ENCODE measurements at regions not wholly inside any gene's neighbourhood (a gene's known extent, or its start where the extent isn't known, plus 50 kb on each side); places are given as distances from the start of the nearest gene placed in this dataset.

DNA sequence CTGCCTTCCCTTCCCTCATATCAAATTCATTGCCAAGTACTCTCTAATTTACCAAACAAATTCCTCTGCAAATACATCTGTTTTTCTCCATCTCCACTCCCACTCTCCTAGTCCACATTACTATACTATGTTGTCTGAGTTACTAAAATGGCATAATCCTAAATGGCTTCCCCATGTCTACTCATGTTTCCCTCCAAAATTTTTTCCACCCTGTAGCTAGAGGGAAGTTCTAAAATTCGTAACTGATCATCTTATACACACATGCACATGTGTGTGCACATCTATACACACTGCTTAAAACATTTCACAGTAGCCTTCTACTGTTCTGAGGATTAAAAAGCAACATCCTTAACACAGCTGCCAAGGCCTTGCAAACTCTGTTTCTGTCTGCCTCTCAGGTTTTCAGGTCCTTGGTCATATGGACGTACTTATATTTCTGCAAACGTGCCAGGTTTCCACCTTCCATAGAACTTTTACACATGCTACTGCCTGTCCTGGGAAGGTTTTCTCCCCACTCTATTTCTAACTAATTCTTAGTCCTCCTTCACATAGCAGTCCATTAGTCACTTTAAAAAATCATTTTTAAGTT is 140.6 kb downstream of the LURAP1L start:
- Histone ChIP-seq H3K4me1 (no peaks in the 10 kb centered on the region), H3K4me3 (no peak overlapping the region), H3K36me3 (no peaks in the 10 kb centered on the region), H3K9me3 (replicated peaks) (no peaks in the 10 kb centered on the region), H3K27me3 (no peaks in the 10 kb centered on the region), H3K27ac (no peak overlapping the region)
- no peak for DNase-seq

DNA sequence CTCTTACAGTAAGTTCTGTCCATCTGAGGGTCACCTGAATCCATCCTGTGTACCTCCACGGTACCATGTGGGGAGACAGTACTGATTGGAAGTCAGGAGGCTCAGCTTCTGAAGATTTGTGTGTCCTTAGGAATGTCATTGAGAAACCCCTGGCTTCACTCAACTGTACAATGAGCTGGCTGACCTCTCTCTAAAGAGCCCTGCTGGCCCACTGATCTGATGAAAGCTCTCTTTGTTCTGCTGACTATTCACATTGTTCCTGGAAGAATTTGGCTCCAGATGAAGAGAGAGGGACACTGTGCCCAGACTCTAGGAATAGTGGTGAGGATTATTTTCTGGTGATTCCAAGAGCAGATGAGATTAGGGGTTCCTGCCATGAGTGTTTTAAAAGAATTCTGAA is 141.2 kb downstream of the LURAP1L start:
- Histone ChIP-seq H3K9me3 (replicated peaks) (no peaks in the 10 kb centered on the region), H3K36me3 (no peaks in the 10 kb centered on the region), H3K27me3 (no peaks in the 10 kb centered on the region), H3K4me1 (no peaks in the 10 kb centered on the region), H3K27ac (no peak overlapping the region), H3K4me3 (no peak overlapping the region)
- peak; percentile 10 to 57 for DNase-seq

DNA sequence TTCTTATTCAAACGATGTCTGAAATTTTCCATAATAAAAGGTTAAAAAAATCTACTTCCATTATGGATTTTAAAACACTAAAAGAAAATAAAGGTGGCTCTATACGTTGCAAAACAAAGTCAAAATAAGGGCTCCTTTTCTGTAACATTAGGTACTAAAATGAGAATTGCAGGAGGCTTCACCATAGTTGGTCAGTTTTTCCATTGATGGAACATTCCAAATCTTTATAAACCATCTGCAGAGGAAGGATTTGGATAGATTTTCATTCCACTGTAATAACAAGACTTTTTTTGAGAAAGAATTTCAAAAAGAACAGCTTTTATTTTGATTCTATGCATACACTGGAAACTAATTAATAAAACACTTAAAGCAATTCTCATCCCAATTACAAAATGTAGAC is 145.6 kb downstream of the LURAP1L start:
- Histone ChIP-seq H3K36me3 (no peaks in the 10 kb centered on the region), H3K9me3 (replicated peaks) (no peaks in the 10 kb centered on the region), H3K27ac (no peak overlapping the region), H3K27me3 (no peaks in the 10 kb centered on the region), H3K4me1 (no peaks in the 10 kb centered on the region), H3K4me3 (no peak overlapping the region)
- DNase-seq = no peak

DNA sequence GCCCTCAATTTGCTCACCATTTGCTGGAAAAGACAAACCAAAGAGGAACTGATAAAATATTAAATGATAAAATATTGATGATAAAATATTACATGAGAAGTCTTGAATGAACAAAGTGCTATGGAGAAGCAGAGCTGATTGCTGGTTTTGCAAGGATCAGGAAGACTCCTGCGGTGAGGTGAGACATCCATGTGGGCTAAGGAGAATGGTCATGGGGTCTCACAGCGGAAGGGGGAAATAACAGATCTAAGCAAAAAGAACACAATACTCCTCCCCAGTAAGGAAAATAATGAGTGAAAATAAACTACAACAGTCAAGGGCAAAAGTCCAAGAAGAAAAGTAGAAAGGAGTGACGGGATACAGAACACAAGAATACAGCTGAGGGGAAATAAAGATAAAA is 146.8 kb downstream of the LURAP1L start:
- no peak for DNase-seq
- Histone ChIP-seq H3K9me3 (replicated peaks) (no peaks in the 10 kb centered on the region), H3K36me3 (no peaks in the 10 kb centered on the region), H3K27ac (no peak overlapping the region), H3K4me1 (no peaks in the 10 kb centered on the region), H3K27me3 (no peaks in the 10 kb centered on the region), H3K4me3 (no peak overlapping the region)

DNA sequence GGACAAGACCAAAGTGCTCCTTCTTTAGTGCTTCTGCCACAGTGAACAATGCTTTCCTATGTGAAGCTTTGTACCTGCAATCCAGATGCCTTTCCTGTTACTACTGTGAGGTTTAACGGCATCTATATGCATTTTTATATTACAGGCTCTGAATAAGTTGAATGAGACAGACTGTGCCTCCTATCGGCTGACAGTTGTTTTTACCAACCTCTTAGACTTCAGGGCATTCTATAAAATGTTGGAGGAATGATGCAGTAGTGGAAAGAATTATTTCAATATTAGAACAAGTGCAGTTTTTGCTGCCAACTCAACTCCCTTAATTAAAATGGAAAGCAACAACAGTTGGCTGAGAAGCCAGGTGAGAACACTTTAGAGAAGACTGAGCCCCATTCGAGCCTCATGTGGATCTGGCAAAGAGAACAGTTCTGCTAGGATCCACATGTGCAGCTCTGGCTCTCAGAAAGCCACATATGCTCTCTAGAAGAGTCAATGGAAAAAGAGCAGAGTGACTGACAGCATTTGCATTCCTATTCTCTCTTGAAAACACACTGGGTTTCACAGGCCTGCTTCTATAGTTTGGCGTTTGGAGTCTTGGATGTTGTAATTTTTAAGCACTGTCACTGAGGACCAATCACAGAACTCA is 147.5 kb downstream of the LURAP1L start:
- no peak overlapping the region for H3K4me3 ChIP-seq
- no peak for DNase-seq
- H3K27ac ChIP-seq = no peak overlapping the region
- H3K9me3 ChIP-seq (replicated peaks) = no peaks in the 10 kb centered on the region
- H3K4me1 ChIP-seq = no peaks in the 10 kb centered on the region
- H3K36me3 ChIP-seq = no peaks in the 10 kb centered on the region
- no peaks in the 10 kb centered on the region for H3K27me3 ChIP-seq

DNA sequence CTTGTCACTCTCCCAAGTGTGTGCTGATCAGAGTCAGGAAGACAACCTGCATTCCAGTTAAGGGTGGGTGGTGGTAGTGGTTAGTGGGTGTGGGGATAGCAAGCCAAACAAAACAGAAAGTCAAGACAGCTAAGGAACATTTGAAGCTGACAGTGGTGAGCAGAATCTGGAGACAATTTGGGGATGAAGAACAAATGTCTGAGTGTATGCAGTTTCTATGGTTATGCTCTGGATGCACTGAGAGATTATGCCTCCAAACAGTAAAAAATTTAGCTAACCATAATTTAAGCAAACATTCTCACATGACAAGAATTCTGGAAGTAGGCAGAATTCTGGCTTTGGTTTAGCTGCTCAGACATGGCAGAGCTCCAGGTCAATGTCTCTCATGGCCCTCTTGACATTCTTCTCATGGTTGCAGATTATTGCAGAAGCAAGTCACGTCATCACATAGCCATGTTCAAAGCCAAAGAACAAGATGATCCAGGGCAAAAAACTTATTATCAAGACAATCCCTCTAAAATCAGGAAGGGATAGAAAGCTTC is 148.7 kb downstream of the LURAP1L start:
- H3K27ac ChIP-seq = no peak overlapping the region
- no peak for DNase-seq
- no peaks in the 10 kb centered on the region for H3K27me3 ChIP-seq
- no peaks in the 10 kb centered on the region for H3K4me1 ChIP-seq
- no peaks in the 10 kb centered on the region for H3K9me3 ChIP-seq (replicated peaks)
- no peak overlapping the region for H3K4me3 ChIP-seq
- no peaks in the 10 kb centered on the region for H3K36me3 ChIP-seq

DNA sequence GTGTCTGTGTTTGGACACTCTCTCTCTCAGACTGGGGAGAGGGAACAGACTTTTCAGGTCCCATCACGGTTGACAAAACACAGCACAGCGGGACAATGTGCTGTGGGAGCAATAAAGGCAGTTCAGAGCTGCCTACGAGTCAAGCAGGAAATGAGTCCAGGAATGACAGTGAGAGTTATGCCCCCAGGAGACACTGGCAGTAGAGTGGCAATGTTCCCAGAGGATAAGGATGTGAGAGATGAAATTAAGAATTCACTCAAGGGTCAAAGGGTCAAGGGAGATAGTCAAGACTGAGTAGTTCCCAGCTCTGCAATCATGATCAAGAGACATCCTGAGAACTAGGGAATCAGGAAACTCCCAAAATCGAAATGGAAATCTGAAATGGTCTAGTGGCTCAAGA is 156.1 kb downstream of the LURAP1L start:
- Histone ChIP-seq H3K4me1 (no peaks in the 10 kb centered on the region), H3K27me3 (no peaks in the 10 kb centered on the region), H3K4me3 (no peak overlapping the region), H3K9me3 (replicated peaks) (no peaks in the 10 kb centered on the region), H3K36me3 (no peaks in the 10 kb centered on the region), H3K27ac (no peak overlapping the region)
- DNase-seq = no peak

DNA sequence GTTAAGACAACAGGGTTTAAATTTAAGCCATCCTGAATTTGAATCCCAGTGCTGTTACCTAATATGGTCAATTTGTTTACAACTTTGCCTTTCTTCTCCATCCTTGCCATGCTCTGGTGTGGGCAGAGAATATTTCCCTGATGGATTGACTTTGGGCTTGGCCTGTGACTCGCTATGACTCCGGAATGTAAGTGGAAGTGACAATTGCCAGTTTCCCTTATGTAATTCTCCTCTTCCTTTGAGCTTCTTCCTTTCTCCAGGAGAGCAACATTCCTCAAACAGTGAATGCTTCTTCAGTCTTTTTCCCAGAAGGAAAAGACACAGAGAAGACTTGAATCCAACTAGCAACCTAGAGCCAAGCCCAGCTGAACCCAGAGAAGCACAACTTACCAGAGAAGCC is 159.1 kb downstream of the LURAP1L start:
- Histone ChIP-seq H3K27me3 (no peaks in the 10 kb centered on the region), H3K27ac (no peak overlapping the region), H3K9me3 (replicated peaks) (no peaks in the 10 kb centered on the region), H3K4me3 (no peak overlapping the region), H3K4me1 (no peaks in the 10 kb centered on the region), H3K36me3 (no peaks in the 10 kb centered on the region)
- no peak for DNase-seq

DNA sequence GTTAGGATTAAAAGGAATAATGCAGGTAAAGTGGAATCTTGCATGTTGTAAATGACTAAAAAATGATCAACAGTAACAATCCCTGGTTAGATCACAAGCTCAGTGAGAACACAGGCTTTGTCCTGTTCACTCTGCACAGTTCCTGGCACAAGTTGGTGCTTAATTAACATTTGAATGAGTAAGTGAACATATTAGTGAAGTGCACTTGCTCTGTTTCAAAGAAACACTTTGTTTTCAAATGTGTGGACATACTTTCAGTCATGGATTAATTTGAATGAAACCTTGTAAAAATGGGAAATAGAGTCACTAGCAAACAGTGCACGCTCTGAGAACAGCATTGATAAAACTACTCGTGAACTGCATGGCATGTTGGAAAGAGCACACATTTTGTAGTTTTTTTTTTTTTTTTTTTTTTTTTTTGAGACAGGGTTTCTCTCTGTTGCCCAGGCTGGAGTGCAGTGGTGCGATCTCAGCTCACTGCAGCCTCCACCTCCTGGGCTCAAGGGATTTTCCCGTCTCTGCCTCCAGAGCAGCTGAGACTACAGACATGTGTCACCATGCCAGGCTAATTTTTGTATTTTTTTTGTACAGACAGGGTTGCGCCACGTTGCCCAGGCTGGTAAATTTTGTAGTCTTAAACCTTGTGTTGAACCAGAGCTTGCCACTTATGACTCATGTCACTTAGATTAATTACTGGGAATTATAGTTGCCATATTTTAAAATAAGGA is 159.9 kb downstream of the LURAP1L start:
- no peaks in the 10 kb centered on the region for H3K9me3 ChIP-seq (replicated peaks)
- H3K27me3 ChIP-seq = no peaks in the 10 kb centered on the region
- no peaks in the 10 kb centered on the region for H3K36me3 ChIP-seq
- H3K4me3 ChIP-seq = no peak overlapping the region
- DNase-seq = no peak
- no peaks in the 10 kb centered on the region for H3K4me1 ChIP-seq
- no peak overlapping the region for H3K27ac ChIP-seq

DNA sequence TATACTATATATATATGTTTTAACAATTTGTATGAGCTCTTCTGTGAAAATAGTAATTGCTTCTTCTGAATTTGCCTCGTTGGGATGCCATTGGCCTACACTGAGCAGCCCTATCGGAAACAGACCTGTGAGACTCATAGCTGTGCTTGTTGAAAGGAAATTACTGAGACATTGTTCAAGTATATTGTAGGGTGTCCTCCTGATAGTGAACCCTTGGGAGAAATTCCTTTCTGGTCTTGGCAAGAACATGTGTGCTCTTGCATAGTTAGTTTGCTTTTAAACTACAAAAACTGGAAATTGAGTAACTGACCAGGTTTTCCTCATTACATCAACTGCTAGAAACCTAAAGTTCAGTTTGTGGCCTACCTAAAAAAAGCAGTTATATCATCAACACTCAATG is 160.9 kb downstream of the LURAP1L start:
- DNase-seq = no peak
- no peak overlapping the region for H3K4me3 ChIP-seq
- H3K36me3 ChIP-seq = no peaks in the 10 kb centered on the region
- H3K27ac ChIP-seq = no peak overlapping the region
- no peaks in the 10 kb centered on the region for H3K4me1 ChIP-seq
- no peaks in the 10 kb centered on the region for H3K27me3 ChIP-seq
- H3K9me3 ChIP-seq (replicated peaks) = no peaks in the 10 kb centered on the region

DNA sequence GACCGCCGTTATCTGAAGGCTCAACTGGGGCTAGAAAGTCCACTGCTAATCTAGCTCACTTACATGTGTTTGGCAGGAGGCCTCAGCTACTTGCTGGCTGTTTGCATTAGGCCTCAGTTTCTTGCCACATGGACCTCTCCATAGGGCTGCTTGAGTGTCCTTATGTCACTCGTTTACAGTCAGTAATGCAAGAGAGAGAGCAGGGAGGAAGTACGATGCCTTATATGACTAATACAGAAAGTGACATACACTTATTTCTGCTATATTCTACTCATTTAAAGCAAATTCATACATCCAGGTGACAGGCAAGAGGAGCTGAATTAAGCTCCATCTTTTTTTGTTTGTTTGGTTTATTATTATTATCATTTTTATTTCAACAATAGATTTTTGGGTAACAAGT is 179.6 kb downstream of the LURAP1L start:
- peaks cover 18% of the 10 kb centered on the region for H3K4me1 ChIP-seq
- no peak overlapping the region for H3K27ac ChIP-seq
- 0 out of 2 replicates have a peak, but pooled peaks cover 7% of the 10 kb centered on the region for H3K9me3 ChIP-seq (replicated peaks)
- no peaks in the 10 kb centered on the region for H3K36me3 ChIP-seq
- no peak overlapping the region for H3K4me3 ChIP-seq
- DNase-seq = no peak
- H3K27me3 ChIP-seq = no peaks in the 10 kb centered on the region

DNA sequence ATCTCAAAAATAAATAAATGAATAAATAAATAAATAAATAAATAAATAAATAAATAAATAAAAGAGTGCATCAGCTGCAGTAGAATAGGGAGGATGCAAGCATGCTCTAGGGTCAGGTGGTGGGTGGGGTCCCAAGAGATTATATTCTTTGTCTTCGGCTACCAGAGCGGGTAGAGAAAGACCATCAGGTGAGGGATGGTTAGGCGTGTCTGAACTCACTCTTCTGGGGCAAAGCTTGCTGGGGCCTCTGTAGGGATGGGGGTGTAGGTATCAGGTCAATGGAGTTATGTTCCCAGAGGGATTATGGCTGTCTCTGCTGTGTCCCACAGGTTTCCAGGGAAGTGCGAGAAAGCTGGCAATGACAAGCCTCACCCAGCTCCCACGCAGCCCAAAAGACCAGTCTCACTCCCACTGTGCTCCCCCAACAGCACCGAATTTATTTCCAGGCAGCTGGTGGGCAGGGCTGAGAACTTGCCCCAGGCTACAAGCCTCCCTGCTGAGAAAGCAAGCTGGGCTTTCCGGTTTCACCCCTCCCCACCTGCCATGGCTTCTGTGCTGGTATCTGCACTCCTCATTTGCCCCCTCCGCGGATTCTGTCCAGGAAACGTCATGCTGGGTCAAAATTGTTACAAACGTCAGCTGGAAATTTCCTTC is 180.8 kb downstream of the LURAP1L start:
- Histone ChIP-seq H3K4me1 (peaks cover 18% of the 10 kb centered on the region), H3K36me3 (no peaks in the 10 kb centered on the region), H3K27me3 (no peaks in the 10 kb centered on the region), H3K27ac (peak overlapping the region; percentile 86), H3K9me3 (replicated peaks) (0 out of 2 replicates have a peak, but pooled peaks cover 7% of the 10 kb centered on the region), H3K4me3 (peak overlapping the region; percentile 51)
- DNase-seq = peak; percentile 90 to 93

DNA sequence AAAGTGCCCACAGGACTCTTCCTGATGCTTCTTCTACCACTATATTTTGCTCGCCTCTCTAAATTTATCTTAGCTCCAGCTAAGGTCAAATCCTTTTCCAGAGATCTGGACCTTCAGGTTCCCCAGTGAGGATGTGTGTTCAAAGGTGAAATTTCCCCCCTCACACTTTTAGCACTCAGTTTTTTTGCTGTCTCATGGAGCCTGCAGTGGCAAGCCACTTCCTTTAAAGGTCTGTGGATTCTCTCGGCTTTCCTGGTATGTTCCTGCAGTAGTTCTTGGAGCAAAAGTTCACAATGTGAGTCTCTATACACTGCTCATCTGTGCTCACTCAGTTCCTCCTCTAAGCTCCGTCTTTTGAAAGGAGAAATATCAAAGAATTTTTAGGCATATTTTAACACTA is 181.4 kb downstream of the LURAP1L start:
- Histone ChIP-seq H3K9me3 (replicated peaks) (0 out of 2 replicates have a peak, but pooled peaks cover 7% of the 10 kb centered on the region), H3K27ac (peak overlapping the region; percentile 86), H3K4me3 (peak overlapping the region; percentile 51), H3K27me3 (no peaks in the 10 kb centered on the region), H3K4me1 (peaks cover 18% of the 10 kb centered on the region), H3K36me3 (no peaks in the 10 kb centered on the region)
- DNase-seq = peak; percentile 14 to 58

DNA sequence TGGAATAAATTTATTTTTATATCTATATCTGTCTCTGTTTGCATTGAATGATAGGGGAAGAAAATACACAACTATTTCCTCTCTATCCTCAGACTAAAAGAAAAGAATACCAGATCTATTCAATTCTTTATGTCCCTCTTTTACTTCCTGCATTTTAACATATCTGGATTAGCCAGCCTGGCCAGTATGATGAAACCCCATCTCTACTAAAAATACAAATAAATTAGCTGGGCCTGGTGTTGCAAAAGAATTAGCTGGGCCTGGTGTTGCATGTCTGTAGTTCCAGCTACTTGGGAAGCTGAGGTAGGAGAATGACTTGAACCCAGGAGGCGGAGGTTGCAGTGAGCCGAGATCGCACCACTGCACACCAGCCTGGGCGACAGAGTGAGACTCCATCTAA is 182.0 kb downstream of the LURAP1L start:
- 0 out of 2 replicates have a peak, but pooled peaks cover 7% of the 10 kb centered on the region for H3K9me3 ChIP-seq (replicated peaks)
- no peaks in the 10 kb centered on the region for H3K36me3 ChIP-seq
- H3K4me1 ChIP-seq = peaks cover 18% of the 10 kb centered on the region
- no peak overlapping the region for H3K4me3 ChIP-seq
- DNase-seq = no peak
- no peaks in the 10 kb centered on the region for H3K27me3 ChIP-seq
- peak overlapping the region; percentile 86; the same call in 1 of the 2 replicates for H3K27ac ChIP-seq

DNA sequence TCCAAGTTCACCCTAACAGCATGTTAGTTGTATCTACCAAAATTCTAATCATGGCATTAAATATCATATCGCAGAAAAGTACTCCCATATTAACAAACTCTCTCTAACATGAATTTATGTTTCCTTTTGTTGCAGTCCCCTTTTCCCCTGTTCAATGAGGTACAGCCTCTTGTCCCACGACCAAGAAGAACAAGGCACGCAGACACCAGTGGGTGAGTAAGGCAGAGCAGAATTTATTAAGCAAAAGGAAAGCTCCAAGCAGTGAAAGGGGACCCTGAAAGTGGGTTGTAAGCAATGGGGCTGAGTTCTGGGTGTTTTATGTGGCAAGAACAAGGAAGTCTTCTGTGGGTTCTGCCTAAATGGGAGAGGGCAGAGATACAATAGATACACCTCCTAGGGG is 183.5 kb downstream of the LURAP1L start:
- Histone ChIP-seq H3K9me3 (replicated peaks) (0 out of 2 replicates have a peak, but pooled peaks cover 10% of the 10 kb centered on the region), H3K27me3 (no peaks in the 10 kb centered on the region), H3K36me3 (no peaks in the 10 kb centered on the region), H3K4me3 (no peak overlapping the region), H3K4me1 (peaks cover 22% of the 10 kb centered on the region), H3K27ac (no peak overlapping the region)
- no peak for DNase-seq
